Keratinocyte (primary cell): ENCODE measurements at regions not wholly inside any gene's neighbourhood (a gene's known extent, or its start where the extent isn't known, plus 50 kb on each side); places are given as distances from the start of the nearest gene placed in this dataset.

Experiments
- CTCF ChIP-seq, 3 experiments: IDR thresholded peaks in 1 of 3; conservative IDR thresholded peaks in 1 of 3; optimal IDR thresholded peaks in 1 of 3; 2 replicates in 2 of 3; 3 replicates in 1 of 3; pipeline versions ENCODE3 to v1.5.1; 2011; ENCODE audit warnings: low read length in 3 of 3, mild to moderate bottlenecking in 3 of 3, moderate library complexity in 2 of 3, control low read depth in 1 of 3, inconsistent platforms in 1 of 3; ENCODE audit not compliant: insufficient read depth in 2 of 3; ENCODE audit errors: extremely low read depth in 1 of 3
- EZH2 ChIP-seq: IDR thresholded peaks from one replicate; pipeline ENCODE4 v1.6.1; 2012; ENCODE audit warnings: inconsistent platforms, mild to moderate bottlenecking, low read length, moderate library complexity

- TF ChIP-seq EZH2 (no peak), CTCF (optimal IDR thresholded peaks at IDR 0.05 in 1 of 3, IDR thresholded peaks at IDR 0.05 in 1 of 3, conservative IDR thresholded peaks at IDR 0.05 in 1 of 3; ENCODE audit: extremely low read depth in 1 of 3, insufficient read depth in 2 of 3, low read length in 3 of 3) (no peak)
Measured at GRCh38 chr6:134436281-134436815, 118.4 kb upstream of the SGK1 start.
